ENCODE measurements at regions not wholly inside any gene's neighbourhood (a gene's known extent, or its start where the extent isn't known, plus 50 kb on each side); places are given as distances from the start of the nearest gene placed in this dataset.

GRCh38 chr6:22668717-22669116 is 99.4 kb downstream of the HDGFL1 start:
- ATAC-seq = no peak
- Histone ChIP-seq H3K27me3 (no peaks in the 10 kb centered on the region), H3K9me3 (no peaks in the 10 kb centered on the region), H3K4me3 (no peak overlapping the region), H3K4me1 (no peaks in the 10 kb centered on the region), H3K36me3 (no peaks in the 10 kb centered on the region), H3K27ac (no peak overlapping the region)
- DNase-seq = no peak
- WGBS (ENCODE audit: insufficient coverage, low coverage, low lambda C conversion rate, missing lambda C conversion rate) = 65% methylated on average over 3 of the region's 3 CpGs
- intact Hi-C loops (cut with DNase I) = no loop called here
- TF ChIP-seq POLR2A (IDR thresholded peaks at IDR 0.05) (no peak), CTCF (IDR thresholded peaks at IDR 0.05) (no peak)

GRCh38 chr6:22670605-22671004 is 101.2 kb downstream of the HDGFL1 start:
- TF ChIP-seq CTCF (IDR thresholded peaks at IDR 0.05) (no peak), POLR2A (IDR thresholded peaks at IDR 0.05) (no peak)
- H3K9me3 ChIP-seq = no peaks in the 10 kb centered on the region
- no peak overlapping the region for H3K4me3 ChIP-seq
- H3K4me1 ChIP-seq = no peaks in the 10 kb centered on the region
- no peak for ATAC-seq
- no peak overlapping the region for H3K27ac ChIP-seq
- intact Hi-C loops (cut with DNase I) = no loop called here
- no peaks in the 10 kb centered on the region for H3K36me3 ChIP-seq
- no peak for DNase-seq
- H3K27me3 ChIP-seq = no peaks in the 10 kb centered on the region
- 58% methylated on average over 4 of the region's 4 CpGs for WGBS (ENCODE audit: insufficient coverage, low coverage, low lambda C conversion rate, missing lambda C conversion rate)

GRCh38 chr6:22673474-22673873 is 104.1 kb downstream of the HDGFL1 start:
- H3K4me1 ChIP-seq = no peaks in the 10 kb centered on the region
- 91% methylated on average over 3 of the region's 3 CpGs for WGBS (ENCODE audit: insufficient coverage, low coverage, low lambda C conversion rate, missing lambda C conversion rate)

GRCh38 chr6:22680950-22681349 is 111.6 kb downstream of the HDGFL1 start:
- intact Hi-C loops (cut with DNase I) = no loop called here
- H3K36me3 ChIP-seq = no peaks in the 10 kb centered on the region
- no peak overlapping the region for H3K4me3 ChIP-seq
- 79% methylated on average over 7 of the region's 7 CpGs for WGBS (ENCODE audit: insufficient coverage, low coverage, low lambda C conversion rate, missing lambda C conversion rate)
- ATAC-seq (no peak), DNase-seq (no peak)
- no peaks in the 10 kb centered on the region for H3K4me1 ChIP-seq
- TF ChIP-seq POLR2A (IDR thresholded peaks at IDR 0.05) (no peak), CTCF (IDR thresholded peaks at IDR 0.05) (no peak)
- H3K27ac ChIP-seq = no peak overlapping the region
- no peaks in the 10 kb centered on the region for H3K27me3 ChIP-seq
- no peaks in the 10 kb centered on the region for H3K9me3 ChIP-seq

More at GRCh38 chr6:22673474-22673873, 104.1 kb downstream of the HDGFL1 start:
- TF ChIP-seq POLR2A (IDR thresholded peaks at IDR 0.05) (no peak), CTCF (IDR thresholded peaks at IDR 0.05) (no peak)
- intact Hi-C loops (cut with DNase I) = no loop called here
- DNase-seq (no peak), ATAC-seq (no peak)
- Histone ChIP-seq H3K4me3 (no peak overlapping the region), H3K27me3 (no peaks in the 10 kb centered on the region), H3K27ac (no peak overlapping the region), H3K9me3 (no peaks in the 10 kb centered on the region), H3K36me3 (no peaks in the 10 kb centered on the region)

GRCh38 chr6:22681761-22682160 is 112.4 kb downstream of the HDGFL1 start:
- no peak for ATAC-seq
- Histone ChIP-seq H3K27ac (no peak overlapping the region), H3K9me3 (no peaks in the 10 kb centered on the region), H3K4me3 (no peak overlapping the region), H3K36me3 (no peaks in the 10 kb centered on the region), H3K27me3 (no peaks in the 10 kb centered on the region), H3K4me1 (no peaks in the 10 kb centered on the region)
- TF ChIP-seq CTCF (IDR thresholded peaks at IDR 0.05) = no peak
- no peak for TF ChIP-seq POLR2A (IDR thresholded peaks at IDR 0.05)
- intact Hi-C loops (cut with DNase I) = no loop called here
- no peak for DNase-seq
- WGBS (ENCODE audit: insufficient coverage, low coverage, low lambda C conversion rate, missing lambda C conversion rate) = 33% methylated on average over 3 of the region's 3 CpGs

All from right lobe of liver (tissue), 6 donors.